CD4-positive, CD25-positive, alpha-beta regulatory T cell (primary cell): ENCODE measurements at regions not wholly inside any gene's neighbourhood (a gene's known extent, or its start where the extent isn't known, plus 50 kb on each side); places are given as distances from the start of the nearest gene placed in this dataset.

Experiments used
- ATAC-seq, 2 donors: fragments of 150-1000 bp; cut with Tn5 transposase; one replicate each; pipeline ENCODE4 v1.10.0; 2021; ENCODE audit warnings: low read depth in 2 of 2, moderate number of reproducible peaks in 2 of 2, moderate library complexity in 1 of 2
- DNase-seq, 3 donors: peaks; one replicate each; pipeline versions ENCODE4 v3.0.0 to v3.0.0-alpha.2; 2012 to 2022; ENCODE audit warnings: mixed read lengths in 1 of 3
- H3K27ac ChIP-seq: one replicate; pipeline ENCODE4 v1.7.0; 2013; ENCODE audit warnings: mild to moderate bottlenecking, low read length; ENCODE audit not compliant: insufficient read depth, poor library complexity, severe bottlenecking
- H3K27me3 ChIP-seq: one replicate; pipeline ENCODE4 v1.7.0; 2013; ENCODE audit warnings: low read length; ENCODE audit not compliant: control insufficient read depth, insufficient read depth
- H3K36me3 ChIP-seq: one replicate; pipeline ENCODE4 v1.7.0; 2013; ENCODE audit warnings: mild to moderate bottlenecking, low read length, moderate library complexity; ENCODE audit not compliant: control insufficient read depth, insufficient read depth
- H3K4me1 ChIP-seq: 2 replicates; pipeline ENCODE4 v1.7.0; 2013; ENCODE audit warnings: mild to moderate bottlenecking, low read length; ENCODE audit not compliant: insufficient read depth, control insufficient read depth, poor library complexity, severe bottlenecking
- H3K4me3 ChIP-seq: one replicate; pipeline ENCODE4 v1.7.0; 2013; ENCODE audit warnings: low read depth, mild to moderate bottlenecking, low read length, moderate library complexity
- H3K9me3 ChIP-seq, 2 experiments: 1 replicate in 1 of 2; 2 replicates in 1 of 2; pipeline ENCODE4 v1.7.0; 2013; ENCODE audit warnings: low read length in 2 of 2, mild to moderate bottlenecking in 1 of 2, moderate library complexity in 1 of 2; ENCODE audit not compliant: control insufficient read depth in 2 of 2
- H3K27ac Mint-ChIP-seq, 3 donors: one replicate each; pipeline ENCODE4 v1.8.0; 2020 to 2022; ENCODE audit warnings: mild to moderate bottlenecking in 3 of 3, mixed read lengths in 3 of 3, moderate library complexity in 2 of 3
- H3K27me3 Mint-ChIP-seq: one replicate; pipeline ENCODE4 v1.8.0; 2022; ENCODE audit warnings: mild to moderate bottlenecking, mixed read lengths
- H3K36me3 Mint-ChIP-seq: one replicate; pipeline ENCODE4 v1.8.0; 2020; ENCODE audit warnings: mixed read lengths
- H3K4me1 Mint-ChIP-seq, 4 donors: one replicate each; pipeline ENCODE4 v1.8.0; 2020 to 2022; ENCODE audit warnings: mixed read lengths in 4 of 4, mild to moderate bottlenecking in 1 of 4
- H3K4me3 Mint-ChIP-seq, 4 donors: one replicate each; pipeline ENCODE4 v1.8.0; 2020 to 2022; ENCODE audit warnings: mild to moderate bottlenecking in 4 of 4, mixed read lengths in 4 of 4, moderate library complexity in 3 of 4
- H3K9me3 Mint-ChIP-seq, 7 donors: one replicate each; pipeline ENCODE4 v1.8.0; 2020 to 2022; ENCODE audit warnings: mixed read lengths in 7 of 7, mild to moderate bottlenecking in 3 of 7, moderate library complexity in 2 of 7

GRCh38 chr20:59526242-59527225 is 77.8 kb upstream of the PHACTR3 start:
- Histone ChIP-seq H3K9me3 (no peaks in the 10 kb centered on the region), H3K4me3 (no peak overlapping the region), H3K27ac (no peak overlapping the region), H3K4me1 (no peaks in the 10 kb centered on the region), H3K27me3 (peaks cover 17% of the 10 kb centered on the region), H3K36me3 (no peaks in the 10 kb centered on the region)
- H3K27ac Mint-ChIP-seq = no peak overlapping the region
- peaks cover 0 to 8% (median 0%) of the 10 kb centered on the region in 7 donors for H3K9me3 Mint-ChIP-seq
- no peaks in the 10 kb centered on the region for H3K36me3 Mint-ChIP-seq
- peaks cover 0 to 2% (median 0%) of the 10 kb centered on the region in 4 donors for H3K4me1 Mint-ChIP-seq
- DNase-seq (no peak), ATAC-seq (no peak)
- no peak overlapping the region for H3K4me3 Mint-ChIP-seq
- H3K27me3 Mint-ChIP-seq = peaks cover 57% of the 10 kb centered on the region

DNA sequence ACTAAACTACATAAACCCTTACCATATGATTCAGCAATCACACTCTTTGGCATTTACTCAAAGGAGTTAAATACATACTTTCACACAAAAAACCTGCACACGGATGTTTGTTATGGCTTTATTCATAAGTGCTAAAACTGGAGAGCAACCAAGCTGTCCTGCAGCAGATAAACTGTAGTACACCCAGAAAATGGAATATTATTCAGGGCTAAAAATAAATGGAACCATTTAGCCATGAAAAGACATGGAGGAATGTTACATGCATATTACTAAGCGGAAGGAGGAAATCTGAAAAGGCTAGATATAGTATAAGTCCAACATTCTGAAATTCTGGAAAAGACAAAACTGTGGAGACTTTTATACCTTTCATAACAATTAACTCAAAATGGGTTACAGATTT is 73.6 kb upstream of the PHACTR3 start:
- Histone ChIP-seq H3K27me3 (peaks cover 8% of the 10 kb centered on the region), H3K4me3 (no peak overlapping the region), H3K36me3 (no peaks in the 10 kb centered on the region), H3K4me1 (no peaks in the 10 kb centered on the region), H3K9me3 (no peaks in the 10 kb centered on the region), H3K27ac (no peak overlapping the region)
- H3K9me3 Mint-ChIP-seq = peaks cover 0 to 8% (median 2%) of the 10 kb centered on the region in 7 donors
- no peak for ATAC-seq
- peaks cover 31% of the 10 kb centered on the region for H3K27me3 Mint-ChIP-seq
- no peak for DNase-seq
- H3K36me3 Mint-ChIP-seq = no peaks in the 10 kb centered on the region
- H3K27ac Mint-ChIP-seq = no peak overlapping the region
- H3K4me1 Mint-ChIP-seq = no peaks in the 10 kb centered on the region
- H3K4me3 Mint-ChIP-seq = no peak overlapping the region

DNA sequence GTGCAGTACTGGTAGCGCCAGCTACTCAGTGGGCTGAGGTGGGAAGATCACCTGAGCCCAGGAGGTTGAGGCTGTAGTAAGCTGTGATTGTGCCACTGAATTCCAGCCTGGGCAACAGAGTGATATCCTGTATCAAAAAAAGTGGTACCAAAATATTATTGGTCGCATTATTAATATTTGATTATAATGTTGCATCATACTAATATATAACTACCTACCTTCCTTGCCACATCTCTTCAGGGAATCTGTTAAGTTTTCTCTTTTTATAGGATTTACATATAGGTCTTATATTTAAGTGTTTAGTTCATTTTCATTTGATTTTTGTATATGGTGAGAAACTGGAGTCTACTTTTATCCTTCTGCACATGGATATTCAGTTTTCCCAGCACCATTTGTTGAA is 66.3 kb upstream of the PHACTR3 start:
- peaks cover 7 to 10% of the 10 kb centered on the region in 2 experiments for H3K9me3 ChIP-seq
- H3K36me3 ChIP-seq = no peaks in the 10 kb centered on the region
- DNase-seq (no peak), ATAC-seq (no peak)
- no peaks in the 10 kb centered on the region for H3K4me1 ChIP-seq
- no peak overlapping the region for H3K27ac Mint-ChIP-seq
- H3K4me1 Mint-ChIP-seq = no peaks in the 10 kb centered on the region
- H3K4me3 ChIP-seq = no peak overlapping the region
- H3K36me3 Mint-ChIP-seq = no peaks in the 10 kb centered on the region
- H3K27me3 ChIP-seq = peaks cover 8% of the 10 kb centered on the region
- H3K9me3 Mint-ChIP-seq = peaks cover 2 to 22% (median 13%) of the 10 kb centered on the region in 7 donors
- H3K27me3 Mint-ChIP-seq = peaks cover 13% of the 10 kb centered on the region
- no peak overlapping the region for H3K4me3 Mint-ChIP-seq
- no peak overlapping the region for H3K27ac ChIP-seq

- H3K27me3 ChIP-seq = no peaks in the 10 kb centered on the region
- no peaks in the 10 kb centered on the region for H3K9me3 ChIP-seq
- DNase-seq (no peak), ATAC-seq (no peak)
- H3K4me3 Mint-ChIP-seq = no peak overlapping the region
- H3K4me1 ChIP-seq = no peaks in the 10 kb centered on the region
- peaks cover 0 to 3% (median 0%) of the 10 kb centered on the region in 7 donors for H3K9me3 Mint-ChIP-seq
- no peaks in the 10 kb centered on the region for H3K36me3 ChIP-seq
- H3K27ac Mint-ChIP-seq = no peak overlapping the region
- H3K4me1 Mint-ChIP-seq = no peaks in the 10 kb centered on the region
- H3K27me3 Mint-ChIP-seq = peaks cover 17% of the 10 kb centered on the region
- H3K4me3 ChIP-seq = no peak overlapping the region
- no peaks in the 10 kb centered on the region for H3K36me3 Mint-ChIP-seq
- H3K27ac ChIP-seq = no peak overlapping the region
These were observed 56.7 kb upstream of the PHACTR3 start for GRCh38 chr20:59547596-59547995.
